H1 (cell line): ENCODE measurements at regions not wholly inside any gene's neighbourhood (a gene's known extent, or its start where the extent isn't known, plus 50 kb on each side); places are given as distances from the start of the nearest gene placed in this dataset.
"Not testable (repeated sequence)": the region's sequence is repeated elsewhere in the genome, so short reads cannot be mapped to it uniquely, and the experiment has no call there.

Experiments used
- CTCF ChIA-PET: fragments of 300-600 bp; sonication (Branson Sonifier 250); formaldehyde crosslinking; loops from one replicate; lab custom pipeline; 2021; ENCODE audit not compliant: partially characterized antibody; lab: Charles Lee
- POLR2A ChIA-PET: fragments of 300-600 bp; sonication (Branson Sonifier 250); formaldehyde crosslinking; loops from one replicate; lab custom pipeline; 2021; ENCODE audit warnings: inconsistent platforms; ENCODE audit not compliant: partially characterized antibody; lab: Charles Lee
- DNase-seq, 2 experiments: peaks; one replicate each; pipeline versions ENCODE4 v3.0.0 to v3.0.0-alpha.2; 2010 to 2022; ENCODE audit warnings: low spot score in 2 of 2, low read depth in 1 of 2, mixed read lengths in 1 of 2
- FAIRE-seq: peaks from 2 replicates; lab custom pipeline; 2011; peaks lifted over from hg19 to GRCh38; lab: Jason Lieb, UNC
- H2AFZ ChIP-seq: 2 replicates; pipeline ENCODE4 v1.8.1; 2012; ENCODE audit warnings: low read length, inconsistent platforms
- H2AK5ac ChIP-seq: 2 replicates; pipeline ENCODE4 v1.6.1; 2013; ENCODE audit warnings: low read depth, low read length
- H2BK120ac ChIP-seq: replicated peaks from 2 replicates; pipeline ENCODE3; 2013; ENCODE audit warnings: low read depth, low read length, inconsistent platforms
- H2BK12ac ChIP-seq: 2 replicates; pipeline ENCODE4 v1.6.1; 2013; ENCODE audit warnings: low read depth, low read length
- H2BK15ac ChIP-seq: 2 replicates; pipeline ENCODE4 v1.6.1; 2013; ENCODE audit warnings: low read length
- H2BK20ac ChIP-seq: 2 replicates; pipeline ENCODE4 v1.6.1; 2013; ENCODE audit warnings: low read length
- H2BK5ac ChIP-seq: 2 replicates; pipeline ENCODE4 v1.6.1; 2013; ENCODE audit warnings: low read depth, low read length
- H3K14ac ChIP-seq: 2 replicates; pipeline ENCODE4 v1.6.1; 2013; ENCODE audit warnings: inconsistent platforms; ENCODE audit not compliant: insufficient read length
- H3K18ac ChIP-seq: 2 replicates; pipeline ENCODE4 v1.6.1; 2013; ENCODE audit warnings: low read length; ENCODE audit errors: extremely low read depth
- H3K23ac ChIP-seq: 2 replicates; pipeline ENCODE4 v1.6.1; 2013; ENCODE audit warnings: inconsistent platforms; ENCODE audit not compliant: insufficient read length
- H3K23me2 ChIP-seq: 2 replicates; pipeline ENCODE4 v1.6.1; 2013; ENCODE audit warnings: low read depth, low read length
- H3K27ac ChIP-seq: 2 replicates; pipeline ENCODE4 v1.6.1; 2011; ENCODE audit warnings: low read depth, low read length, inconsistent platforms
- H3K27me3 ChIP-seq, 4 experiments: replicated peaks in 1 of 4; 1 replicate in 1 of 4; 2 replicates in 3 of 4; pipeline versions ENCODE4 v1.6.1 to v1.8.1; 2011 to 2013; ENCODE audit warnings: low read length in 3 of 4, mild to moderate bottlenecking in 3 of 4, inconsistent platforms in 2 of 4, mixed read lengths in 2 of 4, moderate library complexity in 1 of 4; ENCODE audit not compliant: control insufficient read depth in 3 of 4, insufficient read depth in 3 of 4; ENCODE audit errors: extremely low read depth in 1 of 4
- H3K36me3 ChIP-seq, 4 experiments: 2 replicates each; pipeline versions ENCODE4 v1.6.1 to v1.8.1; 2011 to 2013; ENCODE audit warnings: mild to moderate bottlenecking in 4 of 4, low read length in 3 of 4, moderate library complexity in 2 of 4, control low read depth in 1 of 4, inconsistent platforms in 1 of 4; ENCODE audit not compliant: insufficient read depth in 4 of 4, control insufficient read depth in 2 of 4
- H3K4ac ChIP-seq: replicated peaks from 2 replicates; pipeline ENCODE3; 2013; ENCODE audit warnings: low read length, low read depth, mixed read lengths, inconsistent platforms; ENCODE audit not compliant: insufficient read length
- H3K4me1 ChIP-seq, 4 experiments: replicated peaks in 1 of 4; 1 replicate in 1 of 4; 2 replicates in 3 of 4; pipeline versions ENCODE4 v1.6.1 to v1.8.1; 2011 to 2013; ENCODE audit warnings: low read length in 3 of 4, inconsistent platforms in 2 of 4, mixed read lengths in 1 of 4; ENCODE audit not compliant: insufficient read depth in 4 of 4, control insufficient read depth in 3 of 4
- H3K4me2 ChIP-seq, 2 experiments: 2 replicates each; pipeline versions ENCODE4 v1.6.1 to v1.8.1; 2011 to 2013; ENCODE audit warnings: low read depth in 2 of 2, low read length in 2 of 2, control low read depth in 1 of 2, inconsistent platforms in 1 of 2, mild to moderate bottlenecking in 1 of 2; ENCODE audit not compliant: insufficient read depth in 1 of 2
- H3K4me3 ChIP-seq, 4 experiments: fragments of 200-600, 300-600 bp in 1 of 4; sonication (generic), shearing (Covaris generic), sonication (Bioruptor Twin) in 1 of 4; 2 replicates each; pipeline versions ENCODE4 v1.5.1 to v1.8.1; 2011 to 2016; ENCODE audit warnings: low read length in 4 of 4, low read depth in 3 of 4, control low read depth in 2 of 4, inconsistent platforms in 2 of 4, mild to moderate bottlenecking in 2 of 4, mixed read lengths in 1 of 4, moderate library complexity in 1 of 4; ENCODE audit not compliant: insufficient read depth in 2 of 4; ENCODE audit errors: extremely low read depth in 1 of 4
- H3K56ac ChIP-seq: replicated peaks from 2 replicates; pipeline ENCODE3; 2013; ENCODE audit warnings: low read depth, mild to moderate bottlenecking, mixed read lengths, low read length, inconsistent platforms; ENCODE audit not compliant: insufficient read length
- H3K79me1 ChIP-seq: 2 replicates; pipeline ENCODE4 v1.6.1; 2013; ENCODE audit warnings: low read depth, low read length, control low read depth
- H3K79me2 ChIP-seq, 2 experiments: 2 replicates each; pipeline versions ENCODE4 v1.6.1 to v1.8.1; 2012 to 2013; ENCODE audit warnings: low read length in 2 of 2, mild to moderate bottlenecking in 2 of 2, inconsistent platforms in 1 of 2; ENCODE audit not compliant: insufficient read depth in 2 of 2, control insufficient read depth in 1 of 2
- H3K9ac ChIP-seq, 4 experiments: replicated peaks in 1 of 4; 1 replicate in 1 of 4; 2 replicates in 3 of 4; pipeline versions ENCODE4 v1.6.1 to v1.8.1; 2011 to 2013; ENCODE audit warnings: low read depth in 3 of 4, low read length in 3 of 4, control low read depth in 2 of 4, mild to moderate bottlenecking in 2 of 4, moderate library complexity in 2 of 4, inconsistent platforms in 1 of 4; ENCODE audit errors: extremely low read depth in 1 of 4
- H3K9me3 ChIP-seq, 2 experiments: 2 replicates each; pipeline versions ENCODE4 v1.6.1 to v1.8.1; 2012 to 2013; ENCODE audit warnings: mild to moderate bottlenecking in 2 of 2, moderate library complexity in 2 of 2, control low read depth in 1 of 2, inconsistent platforms in 1 of 2, low read depth in 1 of 2, low read length in 1 of 2, mixed read lengths in 1 of 2; ENCODE audit not compliant: insufficient read depth in 2 of 2
- H4K20me1 ChIP-seq, 2 experiments: replicated peaks in 1 of 2; 2 replicates each; pipeline versions ENCODE3 to v1.8.1; 2011 to 2013; ENCODE audit warnings: inconsistent platforms in 2 of 2, low read length in 2 of 2, mild to moderate bottlenecking in 1 of 2; ENCODE audit not compliant: insufficient read depth in 2 of 2, control insufficient read depth in 1 of 2
- H4K5ac ChIP-seq: 2 replicates; pipeline ENCODE4 v1.6.1; 2013; ENCODE audit warnings: low read length, low read depth, mixed read lengths, inconsistent platforms; ENCODE audit not compliant: insufficient read length
- H4K8ac ChIP-seq: 2 replicates; pipeline ENCODE4 v1.8.0; 2013; ENCODE audit warnings: mild to moderate bottlenecking, moderate library complexity, low read length, inconsistent platforms; ENCODE audit not compliant: insufficient read depth; ENCODE audit errors: extremely low read depth
- H4K91ac ChIP-seq: replicated peaks from 2 replicates; pipeline ENCODE3; 2013; ENCODE audit warnings: low read length, mixed read lengths, inconsistent platforms; ENCODE audit not compliant: insufficient read length
- WGBS, 2 experiments: shearing (Covaris generic) in 1 of 2; methylation state at CpG; one replicate each; pipeline versions ENCODE4 v1.1.6 to v1.1.7; 2013 to 2015; ENCODE audit warnings: low lambda C conversion rate in 2 of 2, mixed read lengths in 2 of 2, inconsistent platforms in 1 of 2, low coverage in 1 of 2, missing lambda C conversion rate in 1 of 2; ENCODE audit not compliant: insufficient replicate concordance in 2 of 2, insufficient coverage in 1 of 2, insufficient read length in 1 of 2; ENCODE audit errors: extremely low coverage in 1 of 2, missing lambda C conversion rate in 1 of 2; 5-methylcytosine and 5-hydroxymethylcytosine counted together

DNA sequence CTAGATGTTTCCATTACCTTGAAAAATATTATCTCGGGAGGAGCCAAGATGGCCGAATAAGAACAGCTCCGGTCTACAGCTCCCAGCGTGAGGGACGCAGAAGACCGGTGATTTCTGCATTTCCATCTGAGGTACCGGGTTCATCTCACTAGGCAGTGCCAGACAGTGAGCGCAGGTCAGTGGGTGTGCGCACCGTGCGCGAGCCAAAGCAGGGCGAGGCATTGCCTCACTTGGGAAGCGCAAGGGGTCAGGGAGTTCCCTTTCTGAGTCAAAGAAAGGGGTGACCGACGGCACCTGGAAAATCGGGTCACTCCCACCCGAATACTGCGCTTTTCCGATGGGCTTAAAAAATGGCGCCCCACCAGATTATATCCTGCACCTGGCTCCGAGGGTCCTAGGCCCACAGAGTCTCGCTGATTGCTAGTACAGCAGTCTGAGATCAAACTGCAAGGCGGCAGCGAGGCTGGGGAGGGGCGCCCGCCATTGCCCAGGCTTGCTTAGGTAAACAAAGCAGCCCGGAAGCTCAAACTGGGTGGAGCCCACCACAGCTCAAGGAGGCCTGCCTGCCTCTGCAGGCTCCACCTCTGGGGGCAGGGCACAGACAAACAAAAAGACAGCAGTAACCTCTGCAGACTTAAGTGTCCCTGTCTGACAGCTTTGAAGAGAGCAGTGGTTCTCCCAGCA, 367.8 kb downstream of the NR2F1-AS1 start:
- H3K4me1 ChIP-seq, H4K20me1 ChIP-seq, H3K9ac ChIP-seq, H3K4ac ChIP-seq, H2BK12ac ChIP-seq, H3K79me2 ChIP-seq, H2BK5ac ChIP-seq, H2AFZ ChIP-seq, H4K91ac ChIP-seq, H3K27ac ChIP-seq, H3K18ac ChIP-seq, H2AK5ac ChIP-seq, DNase-seq, H3K9me3 ChIP-seq, H3K27me3 ChIP-seq, H4K8ac ChIP-seq, H4K5ac ChIP-seq, H3K56ac ChIP-seq, H3K23me2 ChIP-seq, H3K36me3 ChIP-seq, H3K14ac ChIP-seq, H3K79me1 ChIP-seq, H3K4me2 ChIP-seq, POLR2A ChIA-PET, H2BK120ac ChIP-seq, H3K23ac ChIP-seq, H2BK20ac ChIP-seq, H2BK15ac ChIP-seq, H3K4me3 ChIP-seq, CTCF ChIA-PET, FAIRE-seq: not testable (repeated sequence)
- 91% methylated on average over 27 of the region's 28 CpGs; no CpG with 5 or more reads in 1 of the 2 experiments for WGBS, 2 experiments
